Uterus (tissue), 2 donors: ENCODE measurements at regions not wholly inside any gene's neighbourhood (a gene's known extent, or its start where the extent isn't known, plus 50 kb on each side); places are given as distances from the start of the nearest gene placed in this dataset.

Experiments
- POLR2A ChIP-seq, 2 donors: fragments of 450-650 bp; IDR thresholded peaks; one replicate each; pipeline ENCODE4 v1.6.1; 2016; ENCODE audit warnings: antibody characterized with exemption in 2 of 2, mild to moderate bottlenecking in 1 of 2, moderate library complexity in 1 of 2
- TF ChIP-seq, protein P1 (sequence below), 4 experiments: fragments of 200-600 bp in 2 of 4; fragments of 450-650 bp in 2 of 4; sonication (generic) in 2 of 4; IDR thresholded peaks; one replicate each; pipeline ENCODE4 v1.5.1; 2016 to 2019; ENCODE audit warnings: antibody characterized with exemption in 4 of 4, mild to moderate bottlenecking in 2 of 4, moderate library complexity in 1 of 4

DNA sequence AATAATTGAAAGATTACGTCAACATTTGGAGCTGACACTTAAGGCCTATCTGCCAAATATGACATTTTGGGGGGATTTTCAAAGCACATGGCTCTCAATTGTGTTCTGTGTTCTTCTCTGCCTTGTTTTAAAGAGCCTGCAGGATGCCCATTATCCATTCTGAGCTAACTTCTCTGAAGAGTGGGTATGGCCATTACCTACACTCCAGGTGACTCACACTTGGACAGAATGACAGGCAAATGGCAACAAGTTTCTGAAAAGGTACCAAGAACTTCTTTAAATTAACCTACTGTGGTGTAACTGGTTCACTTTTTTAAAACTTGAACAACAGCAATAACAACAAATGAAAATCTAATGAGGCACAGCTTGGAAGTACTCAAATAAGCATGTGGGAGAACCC is 834.9 kb upstream of the SLC39A10 start:
- no peak for TF ChIP-seq POLR2A (IDR thresholded peaks at IDR 0.05)
- TF ChIP-seq, protein P1, sequence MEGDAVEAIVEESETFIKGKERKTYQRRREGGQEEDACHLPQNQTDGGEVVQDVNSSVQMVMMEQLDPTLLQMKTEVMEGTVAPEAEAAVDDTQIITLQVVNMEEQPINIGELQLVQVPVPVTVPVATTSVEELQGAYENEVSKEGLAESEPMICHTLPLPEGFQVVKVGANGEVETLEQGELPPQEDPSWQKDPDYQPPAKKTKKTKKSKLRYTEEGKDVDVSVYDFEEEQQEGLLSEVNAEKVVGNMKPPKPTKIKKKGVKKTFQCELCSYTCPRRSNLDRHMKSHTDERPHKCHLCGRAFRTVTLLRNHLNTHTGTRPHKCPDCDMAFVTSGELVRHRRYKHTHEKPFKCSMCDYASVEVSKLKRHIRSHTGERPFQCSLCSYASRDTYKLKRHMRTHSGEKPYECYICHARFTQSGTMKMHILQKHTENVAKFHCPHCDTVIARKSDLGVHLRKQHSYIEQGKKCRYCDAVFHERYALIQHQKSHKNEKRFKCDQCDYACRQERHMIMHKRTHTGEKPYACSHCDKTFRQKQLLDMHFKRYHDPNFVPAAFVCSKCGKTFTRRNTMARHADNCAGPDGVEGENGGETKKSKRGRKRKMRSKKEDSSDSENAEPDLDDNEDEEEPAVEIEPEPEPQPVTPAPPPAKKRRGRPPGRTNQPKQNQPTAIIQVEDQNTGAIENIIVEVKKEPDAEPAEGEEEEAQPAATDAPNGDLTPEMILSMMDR (IDR thresholded peaks at IDR 0.05), result no peak
